ENCODE measurements at regions not wholly inside any gene's neighbourhood (a gene's known extent, or its start where the extent isn't known, plus 50 kb on each side); places are given as distances from the start of the nearest gene placed in this dataset.

DNA sequence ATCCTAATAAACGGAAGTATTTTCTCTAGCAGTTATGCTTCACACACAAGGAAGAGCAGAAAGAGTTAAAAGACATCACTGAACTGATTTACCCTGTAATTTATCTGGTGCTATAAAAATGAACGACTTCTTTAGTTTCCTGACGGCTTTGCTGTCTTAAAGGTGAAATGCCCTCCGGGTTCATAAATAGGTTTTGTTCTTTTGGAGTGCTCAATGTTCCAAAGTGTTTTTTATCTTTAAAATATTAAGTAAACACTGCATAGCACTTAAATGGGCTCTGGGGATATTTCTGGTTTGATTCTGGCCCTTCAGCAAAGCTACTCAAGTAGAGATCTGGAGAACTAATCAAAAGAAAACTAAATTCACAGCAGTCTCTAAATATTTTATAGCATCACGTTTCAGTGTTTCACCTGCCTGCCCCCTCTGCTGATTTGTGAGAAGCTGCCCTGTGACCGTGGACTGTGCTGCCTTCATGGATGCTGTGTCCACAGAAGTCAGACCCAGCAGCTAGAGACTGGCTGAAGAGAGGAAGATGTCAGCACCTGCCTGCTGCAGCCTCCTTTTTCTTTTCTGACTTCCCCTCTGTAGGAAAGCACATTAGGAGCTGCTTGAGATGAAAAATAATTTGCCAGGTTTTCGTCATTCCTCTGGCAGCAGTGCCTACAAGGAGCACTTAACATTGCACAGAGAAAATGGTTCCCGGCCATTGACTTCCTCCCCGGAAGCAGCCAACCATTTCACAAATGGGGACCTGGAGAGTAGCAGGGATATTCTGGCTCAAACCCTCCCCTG lies 205.1 kb upstream of the FSCB start:
- DNase-seq (ENCODE audit: low spot score): no peak

DNA sequence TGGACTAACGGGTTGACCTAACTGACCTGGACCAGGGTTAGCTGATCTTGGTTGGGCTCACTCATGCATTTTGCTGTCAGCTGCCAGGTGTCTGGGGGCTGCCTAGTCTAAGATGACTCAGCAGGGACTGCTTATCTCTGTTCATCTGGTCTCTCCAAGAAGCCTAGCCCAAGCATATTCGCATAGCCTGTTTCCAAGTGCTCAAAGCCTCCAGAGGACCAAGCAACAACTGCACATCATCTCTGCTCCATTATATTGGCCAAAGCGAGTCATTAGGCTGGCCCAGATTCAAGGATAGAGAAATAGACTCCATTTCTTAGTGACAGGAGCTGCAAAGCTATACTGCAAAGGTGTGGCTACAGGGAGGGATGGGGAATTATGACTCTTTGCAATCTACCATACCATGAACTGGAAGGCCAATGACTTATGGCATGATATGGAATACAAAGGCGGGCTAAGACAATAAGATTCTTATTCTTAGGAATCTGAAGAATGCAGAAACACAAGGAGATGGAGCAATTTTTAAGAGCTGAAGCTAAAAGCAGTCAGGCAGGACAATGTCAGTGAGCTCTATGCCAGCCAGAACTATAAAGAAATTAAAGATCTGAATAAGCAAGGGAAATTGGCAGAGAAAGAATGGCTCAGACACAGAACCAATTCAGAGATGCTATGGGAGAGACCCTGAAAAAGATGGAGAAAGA lies 194.6 kb upstream of the FSCB start:
- DNase-seq (ENCODE audit: low spot score): no peak

GRCh38 chr14:44700694-44701093 lies 193.6 kb upstream of the FSCB start:
- no peak for DNase-seq (ENCODE audit: low spot score)

DNA sequence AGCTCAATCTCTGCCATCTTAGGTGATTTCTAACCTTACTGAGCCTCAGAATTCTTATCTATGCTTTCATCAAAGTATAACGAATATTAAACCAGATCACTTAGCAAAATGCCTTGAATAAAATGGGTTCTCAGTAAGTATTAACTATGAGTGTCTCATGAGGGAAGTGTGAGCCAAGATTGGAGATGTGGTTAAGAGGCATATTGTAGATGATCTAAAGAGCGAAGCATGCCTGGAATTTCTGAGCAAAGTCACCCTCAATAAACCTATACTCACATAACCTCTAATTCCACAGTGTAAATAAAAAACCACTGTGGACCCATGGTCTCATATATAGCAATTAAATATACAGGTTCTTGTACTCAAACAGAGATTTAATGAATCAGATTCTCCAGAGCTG lies 193.1 kb upstream of the FSCB start:
- DNase-seq (ENCODE audit: low spot score): no peak

DNA sequence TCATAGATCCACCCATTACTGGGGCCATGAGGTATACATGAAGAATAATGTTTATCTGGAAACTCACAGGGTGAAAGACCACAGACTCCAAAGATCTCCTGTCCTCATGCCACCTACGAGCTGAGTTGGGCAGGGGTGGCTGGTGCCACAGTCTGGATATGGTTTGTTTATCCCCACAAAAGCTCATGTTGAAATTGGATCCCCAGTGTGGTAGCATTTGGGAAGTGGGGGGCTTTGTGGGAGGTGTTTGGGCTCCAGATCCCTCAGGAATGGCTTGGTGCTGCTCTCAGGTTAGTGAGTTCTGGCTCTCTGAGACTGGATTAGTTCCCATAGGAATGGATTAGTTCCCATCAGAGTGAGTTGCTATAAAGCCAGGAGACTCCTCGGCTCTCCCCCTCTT lies 192.3 kb upstream of the FSCB start:
- no peak for DNase-seq (ENCODE audit: low spot score)

- DNase-seq (ENCODE audit: low spot score): no peak
Observed at GRCh38 chr14:44669496-44669895, 162.4 kb upstream of the FSCB start.

GRCh38 chr14:44663136-44663535 lies 156.1 kb upstream of the FSCB start:
- no peak for DNase-seq (ENCODE audit: low spot score)

- DNase-seq (ENCODE audit: low spot score): no peak
Observed at GRCh38 chr14:44662250-44662891, 155.3 kb upstream of the FSCB start.

DNA sequence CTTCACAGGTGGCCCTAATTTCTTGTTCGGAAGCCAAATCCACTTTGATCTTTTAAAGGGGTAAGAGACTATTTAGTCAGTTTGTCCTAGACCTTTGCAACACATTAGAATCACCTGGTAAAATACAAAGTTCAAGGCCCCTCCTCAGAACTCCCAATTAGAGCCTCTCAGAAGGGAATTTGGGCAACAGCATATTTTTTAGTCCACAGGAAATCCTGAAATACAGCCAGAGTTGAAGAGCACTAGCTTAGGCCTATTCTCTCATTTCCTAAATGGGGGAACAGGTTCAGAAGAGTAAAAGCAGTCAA lies 151.3 kb upstream of the FSCB start:
- no peak for DNase-seq (ENCODE audit: low spot score)

DNA sequence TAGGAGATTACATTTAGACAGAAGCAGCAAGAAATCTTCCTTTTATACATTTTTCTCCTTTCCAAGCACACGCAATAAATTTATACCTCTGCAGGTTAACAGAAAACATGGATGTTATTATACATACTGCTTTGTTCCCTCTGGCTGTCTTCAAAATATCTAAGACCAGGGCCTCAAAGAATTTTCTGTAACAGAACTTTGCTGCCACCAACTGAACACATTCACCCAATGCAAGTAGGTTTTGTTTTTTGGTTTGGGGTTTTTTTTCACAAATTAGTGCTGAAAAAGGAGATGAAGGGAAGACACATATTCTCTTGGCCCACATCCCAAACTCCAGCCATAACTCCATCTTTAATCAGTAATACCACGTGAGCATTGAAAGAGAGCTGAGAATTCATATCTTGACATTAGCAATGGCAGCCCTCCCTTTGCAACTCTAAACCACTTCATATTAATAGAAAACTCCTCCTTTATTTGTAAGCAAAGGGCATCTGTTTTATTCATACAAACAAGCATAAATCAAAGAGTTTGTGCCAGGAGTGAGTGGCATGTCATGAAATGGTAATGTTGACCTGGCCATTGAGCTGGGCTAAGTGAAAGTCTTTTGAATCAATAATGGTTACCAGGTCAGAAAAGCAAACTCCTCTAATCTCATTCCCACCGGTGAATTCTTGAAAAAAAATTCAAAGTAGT lies 150.8 kb upstream of the FSCB start:
- DNase-seq (ENCODE audit: low spot score): peak; percentile 7

- DNase-seq (ENCODE audit: low spot score): no peak
Observed at GRCh38 chr14:44657203-44657602, 150.1 kb upstream of the FSCB start.

- no peak for DNase-seq (ENCODE audit: low spot score)
Observed at GRCh38 chr14:44654591-44654990, 147.5 kb upstream of the FSCB start.

DNA sequence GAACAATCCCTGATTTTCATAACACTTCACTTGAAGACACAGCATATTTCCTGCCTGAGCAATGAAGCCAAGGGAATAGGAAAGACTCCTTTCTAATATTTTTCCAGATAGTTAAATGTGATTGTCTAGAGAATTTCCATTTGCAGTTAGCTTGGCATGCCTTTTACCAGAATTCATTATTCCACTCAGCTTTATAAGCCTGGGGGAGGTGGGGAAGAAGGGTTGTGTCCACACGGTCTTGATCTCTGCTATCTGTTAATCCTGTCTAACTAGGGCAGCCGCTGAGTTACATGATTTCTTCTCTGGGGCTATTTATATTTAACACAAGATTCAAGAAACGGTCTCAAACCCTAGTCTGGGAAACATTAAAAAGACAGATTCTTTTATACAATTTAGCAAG lies 146.6 kb upstream of the FSCB start:
- no peak for DNase-seq (ENCODE audit: low spot score)

DNA sequence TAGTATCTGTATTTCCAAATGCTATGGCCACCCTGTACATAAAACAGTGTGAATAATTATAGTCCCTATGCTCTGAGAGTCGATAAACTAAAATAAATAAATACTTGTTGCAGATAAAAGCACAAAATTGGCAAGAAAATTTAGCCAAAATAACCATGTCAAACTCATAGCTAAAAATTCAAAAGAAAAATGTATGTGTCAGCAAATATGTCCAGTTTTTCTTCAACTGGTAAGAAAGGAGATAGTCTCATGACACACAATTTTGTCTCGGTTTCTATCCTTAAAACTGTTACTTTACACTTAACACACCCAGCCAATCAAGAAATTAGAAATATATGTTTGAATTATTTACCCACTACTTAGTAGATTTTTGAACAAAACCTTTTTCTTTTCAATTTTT lies 145.6 kb upstream of the FSCB start:
- no peak for DNase-seq (ENCODE audit: low spot score)

GRCh38 chr14:44649061-44649460 lies 142.0 kb upstream of the FSCB start:
- no peak for DNase-seq (ENCODE audit: low spot score)

GRCh38 chr14:44640416-44640815 lies 133.3 kb upstream of the FSCB start:
- DNase-seq (ENCODE audit: low spot score): no peak

DNA sequence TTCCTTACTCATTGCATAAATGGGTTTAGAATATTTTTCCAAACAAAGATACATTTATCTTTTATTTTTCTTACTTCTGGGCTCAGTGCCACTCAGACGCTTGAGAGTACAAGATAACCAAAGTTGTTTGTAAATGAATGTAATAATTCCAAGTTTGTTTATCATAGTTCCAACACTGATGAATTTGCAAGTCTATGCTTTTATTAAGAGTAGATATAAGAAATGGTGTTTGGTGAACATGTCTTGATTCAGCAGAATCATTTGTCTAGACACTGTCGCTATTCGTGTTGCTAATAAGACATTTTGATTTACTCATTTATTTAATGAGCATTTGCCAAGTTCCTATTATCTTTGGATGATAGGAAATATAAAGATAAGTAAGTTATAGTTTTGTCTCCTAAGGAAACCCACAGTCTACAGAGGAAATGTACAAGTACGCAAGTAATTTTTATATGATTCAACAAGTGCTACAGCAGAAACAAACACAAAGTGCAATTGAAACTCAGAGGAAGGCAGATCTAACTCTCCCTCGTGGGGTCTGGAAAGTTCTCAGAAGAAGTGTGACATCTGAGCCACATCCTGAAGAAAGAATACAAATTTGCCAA lies 132.8 kb upstream of the FSCB start:
- DNase-seq (ENCODE audit: low spot score): no peak

GRCh38 chr14:44634692-44635091 lies 127.6 kb upstream of the FSCB start:
- no peak for DNase-seq (ENCODE audit: low spot score)

GRCh38 chr14:44626423-44626822 lies 119.3 kb upstream of the FSCB start:
- no peak for DNase-seq (ENCODE audit: low spot score)

- DNase-seq (ENCODE audit: low spot score): no peak
Observed at GRCh38 chr14:44625098-44625497, 118.0 kb upstream of the FSCB start.

DNA sequence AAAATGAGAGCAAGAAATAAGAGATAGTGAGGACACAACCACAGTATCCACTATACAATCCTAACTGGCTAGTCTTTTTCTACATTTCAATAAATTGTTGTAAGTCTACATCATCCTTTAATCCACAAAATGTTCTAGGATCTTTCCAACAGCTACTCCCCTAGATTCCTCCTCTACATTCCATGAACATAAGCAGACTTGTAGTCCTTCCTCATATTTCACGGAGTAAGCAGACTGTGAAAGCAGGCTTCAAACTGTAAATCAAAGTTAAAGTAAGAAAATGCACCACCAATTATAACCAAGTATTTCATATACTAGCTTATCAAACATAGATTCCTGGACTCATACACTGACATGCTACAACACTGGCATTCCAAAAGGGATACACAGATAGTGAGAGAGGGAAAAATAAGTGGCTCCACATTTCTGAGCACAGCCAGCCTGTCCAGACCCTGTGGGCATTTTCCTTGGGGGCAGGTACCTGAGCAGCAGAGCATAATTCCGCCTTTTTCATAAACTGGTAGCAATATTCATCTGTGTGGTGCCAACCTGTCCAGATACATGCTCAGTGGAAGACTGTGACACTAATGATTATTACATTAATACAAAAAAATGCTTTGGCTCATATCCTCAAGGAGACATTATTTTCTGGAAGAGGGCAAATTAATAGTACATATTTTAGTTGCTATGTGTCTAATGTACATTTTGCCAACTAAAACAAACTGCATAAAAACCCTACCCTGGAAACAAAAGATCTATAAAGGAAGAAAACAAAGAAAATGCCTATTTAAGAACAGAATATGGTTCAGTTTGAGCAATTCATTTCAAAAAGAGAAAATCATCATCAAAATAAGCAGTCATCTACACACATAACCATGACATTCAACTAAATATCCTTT lies 113.3 kb upstream of the FSCB start:
- DNase-seq (ENCODE audit: low spot score): no peak

Data from putamen (tissue), 1 donor.